Smooth muscle cell (in vitro differentiated cells): ENCODE measurements at regions not wholly inside any gene's neighbourhood (a gene's known extent, or its start where the extent isn't known, plus 50 kb on each side); places are given as distances from the start of the nearest gene placed in this dataset.

ENCODE experiments used
- DNase-seq: peaks from one replicate; lab custom pipeline; 2025; ENCODE audit not compliant: unreplicated experiment; lab: John Stamatoyannopoulos, UW
- H2AFZ ChIP-seq: fragments of 200-600 bp; sonication (generic); 2 replicates; pipeline ENCODE4 v1.6.0; 2016; ENCODE audit warnings: antibody characterized with exemption, low read depth, mild to moderate bottlenecking
- H3F3A ChIP-seq: fragments of 200-600 bp; sonication (generic); 2 replicates; pipeline ENCODE4 v1.6.0; 2017; ENCODE audit warnings: antibody characterized with exemption, low read depth
- H3K27ac ChIP-seq: fragments of 200-600 bp; sonication (generic); 2 replicates; pipeline ENCODE4 v1.5.1; 2016; ENCODE audit warnings: low read depth, mild to moderate bottlenecking
- H3K27me3 ChIP-seq: fragments of 200-600 bp; sonication (generic); 2 replicates; pipeline ENCODE4 v1.6.1; 2016; ENCODE audit warnings: low read depth, mild to moderate bottlenecking
- H3K36me3 ChIP-seq: fragments of 200-600 bp; sonication (generic); 2 replicates; pipeline ENCODE4 v1.5.1; 2016; ENCODE audit warnings: low read depth
- H3K4me1 ChIP-seq: fragments of 200-600 bp; sonication (generic); 2 replicates; pipeline ENCODE4 v1.5.1; 2016; ENCODE audit warnings: low read depth
- H3K4me2 ChIP-seq: fragments of 200-600 bp; sonication (generic); 2 replicates; pipeline ENCODE4 v1.6.0; 2016; ENCODE audit warnings: mild to moderate bottlenecking
- H3K4me3 ChIP-seq: fragments of 200-600 bp; sonication (generic); 2 replicates; pipeline ENCODE4 v1.5.1; 2016; ENCODE audit warnings: mild to moderate bottlenecking
- H3K79me2 ChIP-seq: fragments of 200-600 bp; sonication (generic); 2 replicates; pipeline ENCODE4 v1.6.0; 2016; ENCODE audit warnings: low read depth, mild to moderate bottlenecking
- H3K9ac ChIP-seq: fragments of 200-600 bp; sonication (generic); 2 replicates; pipeline ENCODE4 v1.6.0; 2016; ENCODE audit warnings: low read depth
- H3K9me3 ChIP-seq: fragments of 200-600 bp; sonication (generic); replicated peaks from 2 replicates; pipeline ENCODE4 v1.5.1; 2016; ENCODE audit warnings: low read depth
- H4K20me1 ChIP-seq: fragments of 200-600 bp; sonication (generic); 2 replicates; pipeline ENCODE4 v1.6.0; 2016; ENCODE audit warnings: low read depth
- WGBS: methylation state at CpG from one replicate; pipeline ENCODE4 v1.1.7; 2016; ENCODE audit warnings: low lambda C conversion rate; 5-methylcytosine and 5-hydroxymethylcytosine counted together
- TF ChIP-seq, protein P1 (sequence below): fragments of 200-600 bp; sonication (generic); IDR thresholded peaks from 2 replicates; pipeline ENCODE4 v1.5.1; 2017; ENCODE audit warnings: borderline replicate concordance, mild to moderate bottlenecking, antibody characterized with exemption; ENCODE audit not compliant: insufficient read depth, poor library complexity, severe bottlenecking

DNA sequence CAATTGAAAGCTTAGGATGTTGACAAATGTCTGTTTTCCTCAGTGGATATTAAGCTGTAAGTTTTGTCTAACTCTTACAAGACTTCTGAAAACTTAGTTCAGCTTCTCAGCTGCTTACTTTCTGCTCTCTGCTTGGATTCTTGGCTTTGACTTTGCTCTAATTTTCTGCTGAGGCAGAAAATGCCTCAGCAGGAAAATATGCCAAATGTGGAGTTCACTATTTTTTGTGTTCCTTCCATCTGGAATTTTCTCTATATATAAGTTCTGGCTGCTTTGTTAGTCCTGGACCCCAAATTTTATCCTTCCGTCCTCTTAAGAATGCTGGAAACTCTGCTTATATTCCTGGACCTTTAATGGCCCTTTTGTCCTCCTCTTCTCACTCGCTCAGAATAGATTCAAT, 352.6 kb upstream of the NWD2 start:
- no peaks in the 10 kb centered on the region for H3K9me3 ChIP-seq
- WGBS, result 90% methylated on average over 2 of the region's 2 CpGs
- no peak overlapping the region for H2AFZ ChIP-seq

DNA sequence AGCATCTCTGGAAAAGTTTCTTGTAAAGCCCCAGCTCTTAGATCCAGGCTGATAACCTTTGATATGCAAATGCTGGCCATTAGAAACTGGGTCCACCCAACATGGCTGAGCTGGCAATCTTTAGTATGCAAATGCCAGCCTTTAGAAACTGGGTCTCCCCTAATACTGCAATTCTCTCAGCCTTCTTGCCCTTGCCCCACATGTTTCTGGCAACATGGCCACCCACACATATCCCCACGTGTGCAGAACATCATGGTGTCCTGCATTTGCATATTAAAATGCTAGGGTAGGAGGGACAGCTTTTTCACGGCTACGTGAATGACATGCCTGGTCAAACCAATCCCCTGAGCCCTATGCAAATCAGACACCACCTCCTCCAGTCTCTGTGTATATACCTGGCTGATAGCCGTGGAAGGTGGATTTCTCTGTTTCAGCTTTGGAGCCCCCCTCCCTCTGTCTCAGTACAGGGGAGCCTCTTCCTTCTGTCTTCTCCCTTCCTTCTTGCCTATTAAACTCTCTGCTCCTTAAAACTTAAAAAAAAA, 344.0 kb upstream of the NWD2 start:
- 71% methylated on average over 4 of the region's 4 CpGs for WGBS
- Histone ChIP-seq H3K27ac (no peak overlapping the region), H3K4me3 (no peak overlapping the region)

More for the DNA sequence above, 352.6 kb upstream of the NWD2 start:
- H3K9ac ChIP-seq, result no peak overlapping the region
- TF ChIP-seq, protein P1, sequence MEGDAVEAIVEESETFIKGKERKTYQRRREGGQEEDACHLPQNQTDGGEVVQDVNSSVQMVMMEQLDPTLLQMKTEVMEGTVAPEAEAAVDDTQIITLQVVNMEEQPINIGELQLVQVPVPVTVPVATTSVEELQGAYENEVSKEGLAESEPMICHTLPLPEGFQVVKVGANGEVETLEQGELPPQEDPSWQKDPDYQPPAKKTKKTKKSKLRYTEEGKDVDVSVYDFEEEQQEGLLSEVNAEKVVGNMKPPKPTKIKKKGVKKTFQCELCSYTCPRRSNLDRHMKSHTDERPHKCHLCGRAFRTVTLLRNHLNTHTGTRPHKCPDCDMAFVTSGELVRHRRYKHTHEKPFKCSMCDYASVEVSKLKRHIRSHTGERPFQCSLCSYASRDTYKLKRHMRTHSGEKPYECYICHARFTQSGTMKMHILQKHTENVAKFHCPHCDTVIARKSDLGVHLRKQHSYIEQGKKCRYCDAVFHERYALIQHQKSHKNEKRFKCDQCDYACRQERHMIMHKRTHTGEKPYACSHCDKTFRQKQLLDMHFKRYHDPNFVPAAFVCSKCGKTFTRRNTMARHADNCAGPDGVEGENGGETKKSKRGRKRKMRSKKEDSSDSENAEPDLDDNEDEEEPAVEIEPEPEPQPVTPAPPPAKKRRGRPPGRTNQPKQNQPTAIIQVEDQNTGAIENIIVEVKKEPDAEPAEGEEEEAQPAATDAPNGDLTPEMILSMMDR, result no peak
- H3K4me2 ChIP-seq, result no peak overlapping the region
- H3K36me3 ChIP-seq, result no peaks in the 10 kb centered on the region
- no peak overlapping the region for H3K4me3 ChIP-seq
- H3F3A ChIP-seq, result no peaks in the 10 kb centered on the region
- DNase-seq, result no peak
- H3K27me3 ChIP-seq, result no peaks in the 10 kb centered on the region
- H4K20me1 ChIP-seq, result no peaks in the 10 kb centered on the region
- H3K4me1 ChIP-seq, result no peaks in the 10 kb centered on the region
- H3K27ac ChIP-seq, result no peak overlapping the region
- no peaks in the 10 kb centered on the region for H3K79me2 ChIP-seq

DNA sequence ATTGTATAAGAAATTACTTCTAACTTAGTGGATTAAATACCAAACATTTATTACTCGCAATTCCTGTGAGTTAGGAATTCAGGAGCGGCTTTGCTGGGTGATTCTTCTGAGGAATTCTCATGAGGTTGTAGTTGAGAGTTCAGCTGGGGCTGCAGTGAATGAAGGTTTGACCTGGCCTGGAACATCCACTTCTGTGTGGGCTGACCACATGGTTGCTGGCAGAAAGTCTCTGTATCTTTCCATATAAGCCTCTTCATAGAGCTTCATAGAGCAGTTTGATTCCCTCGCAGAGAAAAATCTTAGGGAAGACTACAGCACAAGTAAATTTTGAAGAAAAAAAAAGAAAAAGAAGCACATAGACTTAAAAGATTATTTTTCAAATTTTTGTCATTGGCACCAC, 339.7 kb upstream of the NWD2 start:
- H3K4me3 ChIP-seq, result no peak overlapping the region
- H3F3A ChIP-seq, result no peaks in the 10 kb centered on the region
- no peaks in the 10 kb centered on the region for H3K36me3 ChIP-seq
- H3K79me2 ChIP-seq, result no peaks in the 10 kb centered on the region
- TF ChIP-seq, protein P1, result no peak
- H3K27ac ChIP-seq, result no peak overlapping the region
- H2AFZ ChIP-seq, result no peak overlapping the region
- no peaks in the 10 kb centered on the region for H3K9me3 ChIP-seq
- H3K4me1 ChIP-seq, result no peaks in the 10 kb centered on the region
- H3K27me3 ChIP-seq, result no peaks in the 10 kb centered on the region
- DNase-seq, result no peak
- no peak overlapping the region for H3K9ac ChIP-seq
- WGBS, result 97% methylated on average over 3 of the region's 3 CpGs
- H3K4me2 ChIP-seq, result no peak overlapping the region
- H4K20me1 ChIP-seq, result no peaks in the 10 kb centered on the region

More for the DNA sequence above, 344.0 kb upstream of the NWD2 start:
- Histone ChIP-seq H3K79me2 (no peaks in the 10 kb centered on the region), H3K9ac (no peak overlapping the region), H3K27me3 (no peaks in the 10 kb centered on the region), H2AFZ (no peak overlapping the region), H3K9me3 (no peaks in the 10 kb centered on the region), H4K20me1 (no peaks in the 10 kb centered on the region), H3K4me2 (no peak overlapping the region), H3K4me1 (no peaks in the 10 kb centered on the region), H3K36me3 (no peaks in the 10 kb centered on the region), H3F3A (no peaks in the 10 kb centered on the region)
- TF ChIP-seq, protein P1, result no peak
- DNase-seq, result no peak

DNA sequence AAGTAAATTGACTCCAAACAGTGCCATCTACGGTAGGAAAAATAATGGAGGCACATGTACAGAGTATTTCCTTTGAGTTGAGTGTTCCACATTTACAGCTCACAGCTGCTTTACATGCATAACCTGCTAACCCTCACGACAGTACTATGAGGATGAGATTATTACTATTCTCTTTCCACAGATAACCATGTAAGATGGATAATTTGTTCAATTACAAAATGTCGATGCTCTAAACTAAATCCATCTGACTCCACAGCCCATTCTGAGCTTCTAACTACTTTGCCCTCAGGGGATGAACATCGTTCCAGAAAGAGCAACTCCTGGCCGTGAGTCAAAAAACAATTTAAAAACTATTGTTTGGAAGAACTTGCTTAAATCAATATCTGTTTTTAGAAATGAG, 330.4 kb upstream of the NWD2 start:
- H3K27me3 ChIP-seq, result no peaks in the 10 kb centered on the region
- H2AFZ ChIP-seq, result no peak overlapping the region
- TF ChIP-seq, protein P1, result no peak
- no peaks in the 10 kb centered on the region for H3K36me3 ChIP-seq
- H3F3A ChIP-seq, result no peaks in the 10 kb centered on the region
- WGBS, result 78% methylated on average over 5 of the region's 5 CpGs
- H3K4me2 ChIP-seq, result no peak overlapping the region
- H3K4me3 ChIP-seq, result no peak overlapping the region
- H3K4me1 ChIP-seq, result no peaks in the 10 kb centered on the region
- no peaks in the 10 kb centered on the region for H3K9me3 ChIP-seq
- H3K9ac ChIP-seq, result no peak overlapping the region
- H3K27ac ChIP-seq, result no peak overlapping the region
- no peaks in the 10 kb centered on the region for H3K79me2 ChIP-seq
- no peak for DNase-seq
- no peaks in the 10 kb centered on the region for H4K20me1 ChIP-seq
